Right lung (tissue), 2 donors: ENCODE measurements at regions not wholly inside any gene's neighbourhood (a gene's known extent, or its start where the extent isn't known, plus 50 kb on each side); places are given as distances from the start of the nearest gene placed in this dataset.
A peak's percentile ranks its signal among the peaks of the same experiment; 100 is the strongest.

Experiments
- DNase-seq, 2 donors: peaks; one replicate each; pipeline ENCODE4 v3.0.0-alpha.2; 2013

- no peak for DNase-seq
These were observed 402.5 kb upstream of the TRIB2 start for GRCh38 chr2:12314127-12314760.

GRCh38 chr2:12315224-12315623, 401.5 kb upstream of the TRIB2 start:
- DNase-seq: no peak

GRCh38 chr2:12316476-12316875, 400.3 kb upstream of the TRIB2 start:
- no peak for DNase-seq

GRCh38 chr2:12317286-12317685, 399.4 kb upstream of the TRIB2 start:
- DNase-seq: no peak

GRCh38 chr2:12317814-12318426, 398.8 kb upstream of the TRIB2 start:
- DNase-seq: no peak

- DNase-seq: no peak
These were observed 398.2 kb upstream of the TRIB2 start for GRCh38 chr2:12318427-12319057.

GRCh38 chr2:12320027-12320734, 396.6 kb upstream of the TRIB2 start:
- peak; percentile 67 to 71 for DNase-seq

GRCh38 chr2:12320991-12321641, 395.6 kb upstream of the TRIB2 start:
- no peak for DNase-seq

- DNase-seq: no peak
These were observed 394.9 kb upstream of the TRIB2 start for GRCh38 chr2:12321886-12322285.

GRCh38 chr2:12325806-12326205, 390.9 kb upstream of the TRIB2 start:
- no peak for DNase-seq

GRCh38 chr2:12326449-12327190, 390.1 kb upstream of the TRIB2 start:
- no peak for DNase-seq

- DNase-seq: no peak
These were observed 385.8 kb upstream of the TRIB2 start for GRCh38 chr2:12330916-12331315.

GRCh38 chr2:12331698-12332097, 385.0 kb upstream of the TRIB2 start:
- no peak for DNase-seq

- DNase-seq: no peak
These were observed 383.4 kb upstream of the TRIB2 start for GRCh38 chr2:12333293-12333692.

GRCh38 chr2:12334412-12334966, 382.2 kb upstream of the TRIB2 start:
- no peak for DNase-seq

- DNase-seq: no peak
These were observed 381.6 kb upstream of the TRIB2 start for GRCh38 chr2:12335131-12335530.

- DNase-seq: no peak
These were observed 380.7 kb upstream of the TRIB2 start for GRCh38 chr2:12335995-12336394.

- no peak for DNase-seq
These were observed 377.6 kb upstream of the TRIB2 start for GRCh38 chr2:12338946-12339697.

GRCh38 chr2:12340164-12340563, 376.6 kb upstream of the TRIB2 start:
- no peak for DNase-seq

- no peak for DNase-seq
These were observed 375.5 kb upstream of the TRIB2 start for GRCh38 chr2:12341215-12341614.
